NCI-H1436 treated with DMSO at 0.1 percent for 48 hours (cell line): ENCODE measurements at regions not wholly inside any gene's neighbourhood (a gene's known extent, or its start where the extent isn't known, plus 50 kb on each side); places are given as distances from the start of the nearest gene placed in this dataset.
"Not testable (repeated sequence)": the region's sequence is repeated elsewhere in the genome, so short reads cannot be mapped to it uniquely, and the experiment has no call there.

Experiments used
- DNase-seq: peaks from one replicate; lab custom pipeline; 2025; lab: John Stamatoyannopoulos, UW

- no peak for DNase-seq
Measured at GRCh38 chr18:38576349-38576748, 1010.8 kb upstream of the CELF4 start.

GRCh38 chr18:38575648-38576047 is 1010.0 kb upstream of the CELF4 start:
- no peak for DNase-seq

- no peak for DNase-seq
Measured at GRCh38 chr18:38575023-38575422, 1009.4 kb upstream of the CELF4 start.

- peak; percentile 37 for DNase-seq
Measured at GRCh38 chr18:38572554-38573111, 1007.0 kb upstream of the CELF4 start.

GRCh38 chr18:38571651-38572050 is 1006.1 kb upstream of the CELF4 start:
- no peak for DNase-seq

GRCh38 chr18:38565513-38565912 is 999.9 kb upstream of the CELF4 start:
- DNase-seq, result no peak

GRCh38 chr18:38563396-38563980 is 997.9 kb upstream of the CELF4 start:
- no peak for DNase-seq

- no peak for DNase-seq
Measured at GRCh38 chr18:38557006-38557405, 991.4 kb upstream of the CELF4 start.

GRCh38 chr18:38552732-38553321 is 987.2 kb upstream of the CELF4 start:
- DNase-seq, result no peak

GRCh38 chr18:38551881-38552280 is 986.3 kb upstream of the CELF4 start:
- no peak for DNase-seq

- no peak for DNase-seq
Measured at GRCh38 chr18:38545071-38545470, 979.5 kb upstream of the CELF4 start.

GRCh38 chr18:38539856-38540255 is 974.3 kb upstream of the CELF4 start:
- DNase-seq, result no peak

GRCh38 chr18:38539371-38539770 is 973.8 kb upstream of the CELF4 start:
- DNase-seq, result no peak

- DNase-seq, result no peak
Measured at GRCh38 chr18:38534073-38534472, 968.5 kb upstream of the CELF4 start.

- no peak for DNase-seq
Measured at GRCh38 chr18:38526922-38527321, 961.3 kb upstream of the CELF4 start.

- DNase-seq, result no peak
Measured at GRCh38 chr18:38525039-38525438, 959.4 kb upstream of the CELF4 start.

GRCh38 chr18:38520786-38521185 is 955.2 kb upstream of the CELF4 start:
- peak; percentile 67 for DNase-seq

- DNase-seq, result no peak
Measured at GRCh38 chr18:38502539-38502938, 936.9 kb upstream of the CELF4 start.

GRCh38 chr18:38497266-38497665 is 931.7 kb upstream of the CELF4 start:
- no peak for DNase-seq

- no peak for DNase-seq
Measured at GRCh38 chr18:38496222-38496793, 930.7 kb upstream of the CELF4 start.

GRCh38 chr18:38494065-38494464 is 928.5 kb upstream of the CELF4 start:
- DNase-seq, result no peak

- DNase-seq, result no peak
Measured at GRCh38 chr18:38491195-38491594, 925.6 kb upstream of the CELF4 start.

- not testable (repeated sequence) for DNase-seq
Measured at GRCh38 chr18:38489721-38490120, 924.1 kb upstream of the CELF4 start.

- no peak for DNase-seq
Measured at GRCh38 chr18:38487521-38487920, 921.9 kb upstream of the CELF4 start.
